ENCODE measurements at regions not wholly inside any gene's neighbourhood (a gene's known extent, or its start where the extent isn't known, plus 50 kb on each side); places are given as distances from the start of the nearest gene placed in this dataset.

DNA sequence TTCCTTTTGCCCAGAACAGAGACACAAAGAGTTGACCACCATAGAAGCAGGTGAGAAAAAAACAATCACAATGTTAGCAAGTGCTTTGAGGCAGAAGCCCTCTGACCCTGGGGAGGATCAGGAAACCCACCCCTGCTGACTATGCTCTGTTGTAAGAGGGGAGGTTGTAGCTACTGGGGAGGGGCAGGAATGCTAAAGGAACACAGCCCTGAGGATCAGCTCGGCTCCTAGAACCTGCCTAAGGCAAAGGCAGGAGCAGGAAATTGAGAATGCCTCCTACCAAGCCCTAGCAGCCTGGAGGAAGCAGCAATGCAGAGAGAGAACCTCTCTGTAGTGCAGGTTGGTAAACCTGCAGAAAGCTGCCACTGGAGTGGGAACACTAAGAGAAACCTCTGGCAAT, 624.0 kb upstream of the KLF12 start (continued):
- no peak for TF ChIP-seq RXRA (IDR thresholded peaks at IDR 0.05; ENCODE audit: insufficient read depth, low read depth, low read length)
- TF ChIP-seq RAD21 (IDR thresholded peaks at IDR 0.05 in 1 of 2, conservative IDR thresholded peaks at IDR 0.05 in 1 of 2; ENCODE audit: low read depth in 2 of 2, low read length in 2 of 2), result no peak
- no peak for TF ChIP-seq JUND (IDR thresholded peaks at IDR 0.05; ENCODE audit: low read length)
- TF ChIP-seq EGR1 (IDR thresholded peaks at IDR 0.05; ENCODE audit: borderline replicate concordance, low read depth, low read length), result no peak
- no peak for TF ChIP-seq EZH2 (IDR thresholded peaks at IDR 0.05; ENCODE audit: low read depth, low read length, severe bottlenecking)
